GM12878 (cell line): ENCODE measurements at regions not wholly inside any gene's neighbourhood (a gene's known extent, or its start where the extent isn't known, plus 50 kb on each side); places are given as distances from the start of the nearest gene placed in this dataset.

Source experiments
- ATAC-seq: fragments of 200-7000 bp; cut with Tn5 transposase; 3 replicates; pipeline ENCODE4 v1.9.1; 2020; ENCODE audit warnings: mild to moderate bottlenecking, moderate library complexity
- BruUV-seq: library from RNA; stranded (reverse); fragments of 400-500 nt; replicated peaks from 2 replicates; lab custom pipeline; 2021; lab: Mats Ljungman, UMichigan
- CTCF ChIA-PET: fragments of 300-600 bp; sonication (Branson Sonifier 250); formaldehyde crosslinking; extraction: SDS; loops from one replicate; lab custom pipeline; 2021; ENCODE audit warnings: inconsistent platforms; lab: Yijun Ruan, JAX
- POLR2A ChIA-PET: fragments of 350-600 bp; formaldehyde crosslinking; extraction: SDS; loops from one replicate; lab custom pipeline; 2021; ENCODE audit warnings: inconsistent platforms; lab: Charles Lee
- RAD21 ChIA-PET: fragments of 300-600 bp; sonication (Branson Sonifier 250); formaldehyde crosslinking; loops from one replicate; lab custom pipeline; 2023; ENCODE audit warnings: antibody characterized with exemption; ENCODE audit not compliant: unreplicated experiment; lab: Charles Lee
- SMC1A ChIA-PET: fragments of 300-600 bp; sonication (Branson Sonifier 250); formaldehyde crosslinking; loops from one replicate; lab custom pipeline; 2023; ENCODE audit not compliant: unreplicated experiment, uncharacterized antibody; lab: Charles Lee
- DNase-seq: peaks from one replicate; pipeline ENCODE4 v3.0.0-alpha.2; 2011; ENCODE audit warnings: low read depth, low spot score
- FAIRE-seq: peaks from 3 replicates; lab custom pipeline; 2011; peaks lifted over from hg19 to GRCh38; lab: Jason Lieb, UNC
- H2AFZ ChIP-seq: 2 replicates; pipeline ENCODE4 v1.6.0; 2011; ENCODE audit warnings: low read depth, low read length, control low read depth; ENCODE audit not compliant: control insufficient read depth
- H3K27ac ChIP-seq: 2 replicates; pipeline ENCODE4 v1.5.1; 2011; ENCODE audit warnings: control low read depth; ENCODE audit not compliant: control insufficient read depth, insufficient read depth
- H3K27me3 ChIP-seq, 2 experiments: replicated peaks in 1 of 2; 2 replicates each; pipeline versions ENCODE4 v1.6.0 to v1.6.1; 2011; ENCODE audit warnings: low read length in 1 of 2; ENCODE audit not compliant: control insufficient read depth in 2 of 2, insufficient read depth in 2 of 2
- H3K36me3 ChIP-seq, 2 experiments: 2 replicates each; pipeline ENCODE4 v1.5.1; 2011; ENCODE audit warnings: low read length in 1 of 2; ENCODE audit not compliant: control insufficient read depth in 2 of 2, insufficient read depth in 2 of 2
- H3K4me1 ChIP-seq: 2 replicates; pipeline ENCODE4 v1.6.1; 2011; ENCODE audit warnings: mild to moderate bottlenecking, low read length, moderate library complexity, mixed read lengths; ENCODE audit not compliant: control insufficient read depth, insufficient read depth
- H3K4me2 ChIP-seq: 2 replicates; pipeline ENCODE4 v1.6.0; 2011; ENCODE audit warnings: control low read depth; ENCODE audit not compliant: control insufficient read depth, insufficient read depth
- H3K4me3 ChIP-seq: fragments of 200-600 bp; sonication (generic); 2 replicates; pipeline ENCODE4 v1.5.1; 2016
- H3K79me2 ChIP-seq: 2 replicates; pipeline ENCODE4 v1.6.0; 2011; ENCODE audit warnings: low read length; ENCODE audit not compliant: control insufficient read depth, insufficient read depth
- H3K9ac ChIP-seq: 2 replicates; pipeline ENCODE4 v1.8.0; 2011; ENCODE audit warnings: low read length, control low read depth, mixed read lengths; ENCODE audit not compliant: control insufficient read depth, insufficient read depth
- H3K9me3 ChIP-seq: replicated peaks from 3 replicates; pipeline ENCODE4 v1.5.1; 2011; ENCODE audit warnings: mild to moderate bottlenecking, low read length; ENCODE audit not compliant: control insufficient read depth, insufficient read depth
- H4K20me1 ChIP-seq: 2 replicates; pipeline ENCODE4 v1.6.0; 2011; ENCODE audit not compliant: control insufficient read depth, insufficient read depth
- ATF2 ChIP-seq: IDR thresholded peaks from 2 replicates; pipeline ENCODE4 v1.6.1; 2012; ENCODE audit warnings: low read length, inconsistent platforms
- BACH1 ChIP-seq: fragments of 450-650 bp; IDR thresholded peaks from 2 replicates; pipeline ENCODE4 v1.6.1; 2017; ENCODE audit warnings: mild to moderate bottlenecking, borderline replicate concordance
- BHLHE40 ChIP-seq, 2 experiments: fragments of 450-650 bp in 1 of 2; IDR thresholded peaks; 2 replicates each; pipeline ENCODE4 v1.6.1; 2011 to 2017; ENCODE audit warnings: low read depth in 2 of 2, borderline replicate concordance in 1 of 2, improper control_type of control experiment in 1 of 2, low read length in 1 of 2, mild to moderate bottlenecking in 1 of 2
- CBX3 ChIP-seq: fragments of 200-600 bp; sonication (generic); IDR thresholded peaks from 2 replicates; pipeline ENCODE4 v1.6.1; 2016; ENCODE audit warnings: low read depth, borderline replicate concordance
- HDAC6 ChIP-seq: fragments of 200-600 bp; sonication (generic); IDR thresholded peaks from one replicate; pipeline ENCODE4 v1.8.0; 2017; ENCODE audit warnings: antibody characterized with exemption; ENCODE audit not compliant: unreplicated experiment
- IKZF2 ChIP-seq, 2 experiments: fragments of 450-650 bp; IDR thresholded peaks; 2 replicates each; pipeline ENCODE4 v1.6.1; 2017; ENCODE audit warnings: mild to moderate bottlenecking in 2 of 2, moderate library complexity in 2 of 2
- NFIC ChIP-seq: IDR thresholded peaks from 2 replicates; pipeline ENCODE4 v1.6.1; 2012; ENCODE audit warnings: low read depth, mild to moderate bottlenecking, inconsistent platforms, low read length, moderate library complexity
- PKNOX1 ChIP-seq: fragments of 450-650 bp; IDR thresholded peaks from 2 replicates; pipeline ENCODE4 v1.6.1; 2016; ENCODE audit warnings: mild to moderate bottlenecking
- REST ChIP-seq: IDR thresholded peaks from 2 replicates; pipeline ENCODE4 v1.6.1; 2012; ENCODE audit warnings: mild to moderate bottlenecking, low read depth, low read length
- SMARCA5 ChIP-seq: fragments of 450-650 bp; IDR thresholded peaks from 2 replicates; pipeline ENCODE4 v1.6.1; 2017; ENCODE audit warnings: mild to moderate bottlenecking
- WGBS: methylation state at CpG from one replicate; pipeline ENCODE4 v1.1.6; 2016; ENCODE audit warnings: low lambda C conversion rate; ENCODE audit not compliant: insufficient replicate concordance, insufficient coverage; ENCODE audit errors: missing lambda C conversion rate; 5-methylcytosine and 5-hydroxymethylcytosine counted together
- in situ Hi-C: fragments of 300-500 bp; cut with MboI; formaldehyde crosslinking; loops from 9 replicates; pipeline ENCODE4 v1.14.3; 2018; ENCODE audit warnings: mixed read lengths
- intact Hi-C: fragments of 100-400 bp; cut with micrococcal nuclease; formaldehyde crosslinking; loops from one replicate; pipeline ENCODE4 v1.14.2; 2022; ENCODE audit not compliant: unreplicated experiment

- TF ChIP-seq BHLHE40 (IDR thresholded peaks at IDR 0.05; ENCODE audit: borderline replicate concordance in 1 of 2, low read depth in 2 of 2, low read length in 1 of 2): no peak
- peak; percentile 40 to 49; a peak in 2 of 4 replicates for TF ChIP-seq IKZF2 (IDR thresholded peaks at IDR 0.05)
- no peak for TF ChIP-seq SMARCA5
- no peak for TF ChIP-seq HDAC6
- no peak for TF ChIP-seq BACH1
- TF ChIP-seq PKNOX1: peak; percentile 70; the same call in 1 of the 2 replicates
- 0 out of 2 replicates have a peak, but pooled peaks have one; percentile 18 for TF ChIP-seq ATF2
- TF ChIP-seq NFIC: peak; percentile 36; the same call in 1 of the 2 replicates
- TF ChIP-seq REST: no peak
- no peak for TF ChIP-seq CBX3
- FAIRE-seq (peak; percentile 27), DNase-seq (no peak), ATAC-seq (peak; percentile 79)
- ChIA-PET RAD21 (interaction anchor here (0.6 to 2.9 kb wide), 11 partner anchors 10 to 116 kb away, joined by 3 to 10 read pairs (median 4); no protein-coding TSS in a partner anchor), CTCF (interaction anchor here (1.0 to 3.1 kb wide), 5 partner anchors 10 to 526 kb away, joined by 3 to 19 read pairs (median 4); no protein-coding TSS in a partner anchor), SMC1A (interaction anchor here (0.6 to 8.6 kb wide), 16 partner anchors 12 to 527 kb away, joined by 3 to 71 read pairs (median 4); partner anchors contain the start of gene FAM76B), POLR2A (interaction anchor here (0.9 to 2.3 kb wide), 3 partner anchors 19 to 124 kb away, joined by 3 to 7 read pairs (median 3); no protein-coding TSS in a partner anchor)
- Histone ChIP-seq H3K79me2 (no peaks in the 10 kb centered on the region), H3K4me3 (no peak overlapping the region), H2AFZ (no peak overlapping the region), H3K4me2 (peak overlapping the region; percentile 32; the same call in 1 of the 2 replicates), H3K27ac (no peak overlapping the region; the same call in 1 of the 2 replicates), H3K36me3 (no peaks in the 10 kb centered on the region), H3K9ac (no peak overlapping the region), H3K9me3 (no peaks in the 10 kb centered on the region), H3K4me1 (peaks cover 7% of the 10 kb centered on the region), H4K20me1 (no peaks in the 10 kb centered on the region), H3K27me3 (no peaks in the 10 kb centered on the region)
- in situ Hi-C loops: no loop called here
- WGBS: 0% methylated on average over 3 of the region's 3 CpGs
- intact Hi-C loops: no loop called here
- BruUV-seq: no TSS peak
Observed at GRCh38 chr11:95680169-95680929, 109.2 kb downstream of the FAM76B start.
